NCI-H748 (cell line): ENCODE measurements at regions not wholly inside any gene's neighbourhood (a gene's known extent, or its start where the extent isn't known, plus 50 kb on each side); places are given as distances from the start of the nearest gene placed in this dataset.
A peak's percentile ranks its signal among the peaks of the same experiment; 100 is the strongest.

ENCODE experiments used
- DNase-seq: peaks from one replicate; lab custom pipeline; 2025; ENCODE audit not compliant: unreplicated experiment; lab: John Stamatoyannopoulos, UW

- DNase-seq: no peak
Observed at GRCh38 chrX:40323977-40324376, 226.2 kb upstream of the BCOR start.

GRCh38 chrX:40320819-40321218, 223.1 kb upstream of the BCOR start:
- no peak for DNase-seq

- DNase-seq: no peak
Observed at GRCh38 chrX:40318801-40319200, 221.0 kb upstream of the BCOR start.

- DNase-seq: no peak
Observed at GRCh38 chrX:40318076-40318475, 220.3 kb upstream of the BCOR start.

GRCh38 chrX:40316502-40316901, 218.7 kb upstream of the BCOR start:
- DNase-seq: no peak

- DNase-seq: no peak
Observed at GRCh38 chrX:40314070-40314469, 216.3 kb upstream of the BCOR start.

- DNase-seq: no peak
Observed at GRCh38 chrX:40313269-40313668, 215.5 kb upstream of the BCOR start.

- no peak for DNase-seq
Observed at GRCh38 chrX:40310447-40310846, 212.7 kb upstream of the BCOR start.

- no peak for DNase-seq
Observed at GRCh38 chrX:40310016-40310415, 212.3 kb upstream of the BCOR start.

GRCh38 chrX:40307871-40308270, 210.1 kb upstream of the BCOR start:
- no peak for DNase-seq

GRCh38 chrX:40304115-40304514, 206.4 kb upstream of the BCOR start:
- no peak for DNase-seq

GRCh38 chrX:40303256-40304077, 205.7 kb upstream of the BCOR start:
- DNase-seq: no peak

- DNase-seq: no peak
Observed at GRCh38 chrX:40300286-40300890, 202.6 kb upstream of the BCOR start.

GRCh38 chrX:40299641-40300046, 201.9 kb upstream of the BCOR start:
- DNase-seq: no peak

- peak; percentile 21 for DNase-seq
Observed at GRCh38 chrX:40298572-40299479, 201.1 kb upstream of the BCOR start.

- DNase-seq: no peak
Observed at GRCh38 chrX:40298069-40298468, 200.3 kb upstream of the BCOR start.

GRCh38 chrX:40291553-40291952, 193.8 kb upstream of the BCOR start:
- DNase-seq: peak; percentile 9

- no peak for DNase-seq
Observed at GRCh38 chrX:40290517-40290916, 192.8 kb upstream of the BCOR start.

GRCh38 chrX:40285876-40286275, 188.1 kb upstream of the BCOR start:
- no peak for DNase-seq

- no peak for DNase-seq
Observed at GRCh38 chrX:40284852-40285251, 187.1 kb upstream of the BCOR start.

GRCh38 chrX:40283981-40284380, 186.2 kb upstream of the BCOR start:
- DNase-seq: no peak
